ENCODE measurements at regions not wholly inside any gene's neighbourhood (a gene's known extent, or its start where the extent isn't known, plus 50 kb on each side); places are given as distances from the start of the nearest gene placed in this dataset.

DNA sequence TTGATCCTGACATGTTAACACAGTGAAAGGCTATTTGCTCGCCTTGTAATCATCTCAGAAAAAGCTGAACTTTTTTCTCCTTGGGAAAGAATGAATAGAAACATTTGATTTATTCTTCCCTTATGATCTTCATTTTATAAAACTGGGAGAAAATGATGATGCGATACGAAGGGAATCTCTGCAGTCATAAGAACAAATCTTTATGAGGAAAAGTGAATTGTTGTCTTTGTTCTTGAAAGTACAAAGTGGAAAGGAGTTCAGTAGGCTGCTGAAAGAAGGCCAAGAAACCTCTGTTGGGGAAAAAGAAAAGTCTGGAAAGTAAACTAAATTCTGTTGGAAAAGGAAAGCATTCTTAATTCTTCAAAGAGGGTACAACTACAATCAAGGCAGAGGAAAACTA lies 248.8 kb downstream of the NSUN3 start:
- no peaks in the 10 kb centered on the region for H3K9me3 ChIP-seq
- H3K27ac ChIP-seq = no peak overlapping the region
- H3K36me3 ChIP-seq = no peaks in the 10 kb centered on the region
- in situ Hi-C loops (cut with MboI; ENCODE audit: low pct_ligation_motif_present in 1 of 4, low pct_unique_long_range_greater_than_20kb in 1 of 4, low sequenced_read_pairs in 3 of 4) = no loop called here
- WGBS, 2 donors (ENCODE audit: low coverage in 1 of 2) = 26 to 52% methylated on average over 3 of the region's 3 CpGs
- no peak overlapping the region for H3K4me3 ChIP-seq
- no peaks in the 10 kb centered on the region for H3K27me3 ChIP-seq
- H3K4me1 ChIP-seq = peaks cover 0 to 27% (median 7%) of the 10 kb centered on the region in 4 donors
- TF ChIP-seq EP300 (IDR thresholded peaks at IDR 0.05; ENCODE audit: low read depth) (no peak), POLR2AphosphoS5 (IDR thresholded peaks at IDR 0.05) (no peak), POLR2A (IDR thresholded peaks at IDR 0.05) (no peak)
- TF ChIP-seq, protein P1, sequence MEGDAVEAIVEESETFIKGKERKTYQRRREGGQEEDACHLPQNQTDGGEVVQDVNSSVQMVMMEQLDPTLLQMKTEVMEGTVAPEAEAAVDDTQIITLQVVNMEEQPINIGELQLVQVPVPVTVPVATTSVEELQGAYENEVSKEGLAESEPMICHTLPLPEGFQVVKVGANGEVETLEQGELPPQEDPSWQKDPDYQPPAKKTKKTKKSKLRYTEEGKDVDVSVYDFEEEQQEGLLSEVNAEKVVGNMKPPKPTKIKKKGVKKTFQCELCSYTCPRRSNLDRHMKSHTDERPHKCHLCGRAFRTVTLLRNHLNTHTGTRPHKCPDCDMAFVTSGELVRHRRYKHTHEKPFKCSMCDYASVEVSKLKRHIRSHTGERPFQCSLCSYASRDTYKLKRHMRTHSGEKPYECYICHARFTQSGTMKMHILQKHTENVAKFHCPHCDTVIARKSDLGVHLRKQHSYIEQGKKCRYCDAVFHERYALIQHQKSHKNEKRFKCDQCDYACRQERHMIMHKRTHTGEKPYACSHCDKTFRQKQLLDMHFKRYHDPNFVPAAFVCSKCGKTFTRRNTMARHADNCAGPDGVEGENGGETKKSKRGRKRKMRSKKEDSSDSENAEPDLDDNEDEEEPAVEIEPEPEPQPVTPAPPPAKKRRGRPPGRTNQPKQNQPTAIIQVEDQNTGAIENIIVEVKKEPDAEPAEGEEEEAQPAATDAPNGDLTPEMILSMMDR (IDR thresholded peaks at IDR 0.05) = no peak
- no peak for DNase-seq
- intact Hi-C loops (cut with DNase I; ENCODE audit: low total_unique reads) = no loop called here

GRCh38 chr3:94314218-94314883 lies 251.5 kb downstream of the NSUN3 start:
- TF ChIP-seq POLR2A (IDR thresholded peaks at IDR 0.05) = no peak
- TF ChIP-seq POLR2AphosphoS5 (IDR thresholded peaks at IDR 0.05) = no peak
- no peak for TF ChIP-seq EP300 (IDR thresholded peaks at IDR 0.05; ENCODE audit: low read depth)
- TF ChIP-seq, protein P1 (IDR thresholded peaks at IDR 0.05) = no peak

DNA sequence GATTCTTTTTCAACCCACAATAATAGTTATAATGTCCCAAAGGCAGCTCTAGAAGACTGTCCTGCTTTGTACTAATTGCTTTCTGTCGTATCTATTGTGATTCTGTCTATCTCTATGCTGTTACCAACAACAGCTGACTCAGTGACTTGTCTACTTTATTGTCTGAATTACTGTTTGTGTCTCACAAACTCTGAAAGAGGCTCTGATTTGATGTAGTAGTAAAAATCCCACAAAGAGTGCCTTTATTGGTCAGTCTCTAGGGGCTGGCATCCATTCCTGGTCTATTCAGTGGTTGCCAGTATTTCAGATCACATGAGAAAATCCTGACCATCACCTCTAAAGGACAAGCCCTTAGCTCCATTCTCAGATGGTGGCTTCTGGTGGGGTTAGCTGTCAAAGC lies 254.2 kb downstream of the NSUN3 start:
- intact Hi-C loops (cut with DNase I; ENCODE audit: low total_unique reads) (no loop called here), in situ Hi-C loops (cut with MboI; ENCODE audit: low pct_ligation_motif_present in 1 of 4, low pct_unique_long_range_greater_than_20kb in 1 of 4, low sequenced_read_pairs in 3 of 4) (no loop called here)
- no peak for TF ChIP-seq POLR2AphosphoS5 (IDR thresholded peaks at IDR 0.05)
- TF ChIP-seq, protein P1 (IDR thresholded peaks at IDR 0.05) = no peak
- TF ChIP-seq EP300 (IDR thresholded peaks at IDR 0.05; ENCODE audit: low read depth) = no peak
- no peak for TF ChIP-seq POLR2A (IDR thresholded peaks at IDR 0.05)

More at GRCh38 chr3:94314218-94314883, 251.5 kb downstream of the NSUN3 start:
- in situ Hi-C loops (cut with MboI; ENCODE audit: low pct_ligation_motif_present in 1 of 4, low pct_unique_long_range_greater_than_20kb in 1 of 4, low sequenced_read_pairs in 3 of 4) (no loop called here), intact Hi-C loops (cut with DNase I; ENCODE audit: low total_unique reads) (no loop called here)
- 36 to 53% methylated on average over 2 of the region's 2 CpGs for WGBS, 2 donors (ENCODE audit: low coverage in 1 of 2)
- no peaks in the 10 kb centered on the region for H3K36me3 ChIP-seq
- H3K9me3 ChIP-seq = no peaks in the 10 kb centered on the region
- DNase-seq = no peak
- peaks cover 0 to 17% (median 3%) of the 10 kb centered on the region in 4 donors for H3K4me1 ChIP-seq
- H3K27me3 ChIP-seq = no peaks in the 10 kb centered on the region
- no peak overlapping the region for H3K27ac ChIP-seq
- no peak overlapping the region for H3K4me3 ChIP-seq

DNA sequence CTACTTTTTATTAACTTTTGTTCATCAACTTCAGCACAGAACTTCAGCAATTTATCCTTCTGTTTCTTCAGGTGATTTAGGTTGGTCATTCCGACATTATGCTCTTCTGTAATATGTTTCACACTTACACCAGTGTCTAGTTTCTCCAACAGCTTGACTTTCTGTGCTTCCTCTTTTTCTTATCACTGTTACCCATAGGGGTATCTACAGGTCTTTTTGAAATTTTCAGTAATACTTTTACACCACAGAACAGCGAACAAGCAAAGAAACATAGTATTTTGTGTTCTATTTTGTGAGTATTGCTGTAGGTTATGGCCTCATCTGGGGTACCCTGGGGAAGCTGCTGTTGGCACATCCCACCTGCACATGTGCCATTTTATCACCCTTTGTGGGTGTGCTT lies 260.7 kb downstream of the NSUN3 start:
- H3K9me3 ChIP-seq = no peaks in the 10 kb centered on the region
- TF ChIP-seq EP300 (IDR thresholded peaks at IDR 0.05; ENCODE audit: low read depth) (no peak), POLR2A (IDR thresholded peaks at IDR 0.05) (no peak), POLR2AphosphoS5 (IDR thresholded peaks at IDR 0.05) (no peak)
- TF ChIP-seq, protein P1 (IDR thresholded peaks at IDR 0.05) = no peak
- H3K27ac ChIP-seq = no peak overlapping the region
- no peak overlapping the region for H3K4me3 ChIP-seq
- no peaks in the 10 kb centered on the region for H3K36me3 ChIP-seq
- 75 to 76% methylated on average over 2 of the region's 2 CpGs for WGBS, 2 donors (ENCODE audit: low coverage in 1 of 2)
- H3K4me1 ChIP-seq = no peaks in the 10 kb centered on the region
- intact Hi-C loops (cut with DNase I; ENCODE audit: low total_unique reads) = no loop called here
- in situ Hi-C loops (cut with MboI; ENCODE audit: low pct_ligation_motif_present in 1 of 4, low pct_unique_long_range_greater_than_20kb in 1 of 4, low sequenced_read_pairs in 3 of 4) = no loop called here
- DNase-seq = no peak
- no peaks in the 10 kb centered on the region for H3K27me3 ChIP-seq

More for the DNA sequence above, 254.2 kb downstream of the NSUN3 start:
- no peak for DNase-seq
- WGBS, 2 donors (ENCODE audit: low coverage in 1 of 2) = 22 to 56% methylated on average over 1 of the region's 1 CpG
- Histone ChIP-seq H3K36me3 (no peaks in the 10 kb centered on the region), H3K4me1 (peaks cover 0 to 5% (median under 1%) of the 10 kb centered on the region in 4 donors), H3K27me3 (no peaks in the 10 kb centered on the region), H3K27ac (no peak overlapping the region), H3K9me3 (no peaks in the 10 kb centered on the region), H3K4me3 (no peak overlapping the region)

Measured in transverse colon (tissue), 4 donors.